ENCODE measurements at regions not wholly inside any gene's neighbourhood (a gene's known extent, or its start where the extent isn't known, plus 50 kb on each side); places are given as distances from the start of the nearest gene placed in this dataset.

- Histone ChIP-seq H3K27me3 (ENCODE audit: control insufficient read depth, insufficient read depth, low read length) (no peaks in the 10 kb centered on the region), H3K9ac (ENCODE audit: low read length) (no peak overlapping the region)
Measured at GRCh38 chr3:174524203-174524602, 334.9 kb upstream of the NAALADL2 start.

GRCh38 chr3:174529298-174529697, 329.8 kb upstream of the NAALADL2 start:
- H3K4me1 ChIP-seq (ENCODE audit: control insufficient read depth, low read depth, low read length), result peaks cover 13% of the 10 kb centered on the region

More at GRCh38 chr3:174524203-174524602, 334.9 kb upstream of the NAALADL2 start:
- H3K27ac ChIP-seq (ENCODE audit: low read length), result no peak overlapping the region
- no peaks in the 10 kb centered on the region for H3K4me1 ChIP-seq (ENCODE audit: control insufficient read depth, low read depth, low read length)
- H3K9me3 ChIP-seq (ENCODE audit: control insufficient read depth, low read depth, low read length), result no peaks in the 10 kb centered on the region
- no peak overlapping the region for H3K4me3 ChIP-seq (ENCODE audit: low read length)
- no peaks in the 10 kb centered on the region for H3K36me3 ChIP-seq (ENCODE audit: control insufficient read depth, low read depth, low read length)

GRCh38 chr3:174531262-174531982, 327.7 kb upstream of the NAALADL2 start:
- H3K36me3 ChIP-seq (ENCODE audit: control insufficient read depth, low read depth, low read length), result no peaks in the 10 kb centered on the region
- no peak overlapping the region for H3K27ac ChIP-seq (ENCODE audit: low read length)
- H3K4me1 ChIP-seq (ENCODE audit: control insufficient read depth, low read depth, low read length), result peaks cover 22% of the 10 kb centered on the region
- no peak overlapping the region for H3K4me3 ChIP-seq (ENCODE audit: low read length)
- H3K9ac ChIP-seq (ENCODE audit: low read length), result no peak overlapping the region
- no peaks in the 10 kb centered on the region for H3K9me3 ChIP-seq (ENCODE audit: control insufficient read depth, low read depth, low read length)
- no peaks in the 10 kb centered on the region for H3K27me3 ChIP-seq (ENCODE audit: control insufficient read depth, insufficient read depth, low read length)

More at GRCh38 chr3:174529298-174529697, 329.8 kb upstream of the NAALADL2 start:
- no peak overlapping the region for H3K4me3 ChIP-seq (ENCODE audit: low read length)
- H3K27ac ChIP-seq (ENCODE audit: low read length), result no peak overlapping the region
- H3K27me3 ChIP-seq (ENCODE audit: control insufficient read depth, insufficient read depth, low read length), result no peaks in the 10 kb centered on the region
- H3K9me3 ChIP-seq (ENCODE audit: control insufficient read depth, low read depth, low read length), result no peaks in the 10 kb centered on the region
- H3K36me3 ChIP-seq (ENCODE audit: control insufficient read depth, low read depth, low read length), result no peaks in the 10 kb centered on the region
- no peak overlapping the region for H3K9ac ChIP-seq (ENCODE audit: low read length)

- Histone ChIP-seq H3K27me3 (ENCODE audit: control insufficient read depth, insufficient read depth, low read length) (no peaks in the 10 kb centered on the region), H3K4me3 (ENCODE audit: low read length) (no peak overlapping the region), H3K9me3 (ENCODE audit: control insufficient read depth, low read depth, low read length) (no peaks in the 10 kb centered on the region), H3K27ac (ENCODE audit: low read length) (no peak overlapping the region), H3K4me1 (ENCODE audit: control insufficient read depth, low read depth, low read length) (peaks cover 30% of the 10 kb centered on the region), H3K36me3 (ENCODE audit: control insufficient read depth, low read depth, low read length) (no peaks in the 10 kb centered on the region), H3K9ac (ENCODE audit: low read length) (no peak overlapping the region)
Measured at GRCh38 chr3:174532216-174532615, 326.9 kb upstream of the NAALADL2 start.

GRCh38 chr3:174532776-174533175, 326.4 kb upstream of the NAALADL2 start:
- Histone ChIP-seq H3K4me3 (ENCODE audit: low read length) (no peak overlapping the region), H3K9ac (ENCODE audit: low read length) (no peak overlapping the region), H3K27me3 (ENCODE audit: control insufficient read depth, insufficient read depth, low read length) (no peaks in the 10 kb centered on the region), H3K36me3 (ENCODE audit: control insufficient read depth, low read depth, low read length) (no peaks in the 10 kb centered on the region), H3K27ac (ENCODE audit: low read length) (no peak overlapping the region), H3K9me3 (ENCODE audit: control insufficient read depth, low read depth, low read length) (no peaks in the 10 kb centered on the region), H3K4me1 (ENCODE audit: control insufficient read depth, low read depth, low read length) (peaks cover 35% of the 10 kb centered on the region)

- H3K27me3 ChIP-seq (ENCODE audit: control insufficient read depth, insufficient read depth, low read length), result no peaks in the 10 kb centered on the region
- no peaks in the 10 kb centered on the region for H3K9me3 ChIP-seq (ENCODE audit: control insufficient read depth, low read depth, low read length)
- peaks cover 40% of the 10 kb centered on the region for H3K4me1 ChIP-seq (ENCODE audit: control insufficient read depth, low read depth, low read length)
- no peak overlapping the region for H3K9ac ChIP-seq (ENCODE audit: low read length)
- H3K36me3 ChIP-seq (ENCODE audit: control insufficient read depth, low read depth, low read length), result no peaks in the 10 kb centered on the region
- no peak overlapping the region for H3K27ac ChIP-seq (ENCODE audit: low read length)
- no peak overlapping the region for H3K4me3 ChIP-seq (ENCODE audit: low read length)
Measured at GRCh38 chr3:174533286-174533685, 325.8 kb upstream of the NAALADL2 start.

- no peaks in the 10 kb centered on the region for H3K9me3 ChIP-seq (ENCODE audit: control insufficient read depth, low read depth, low read length)
- H3K27ac ChIP-seq (ENCODE audit: low read length), result no peak overlapping the region
- no peaks in the 10 kb centered on the region for H3K27me3 ChIP-seq (ENCODE audit: control insufficient read depth, insufficient read depth, low read length)
- no peak overlapping the region for H3K4me3 ChIP-seq (ENCODE audit: low read length)
- peaks cover 69% of the 10 kb centered on the region for H3K4me1 ChIP-seq (ENCODE audit: control insufficient read depth, low read depth, low read length)
- no peaks in the 10 kb centered on the region for H3K36me3 ChIP-seq (ENCODE audit: control insufficient read depth, low read depth, low read length)
- no peak overlapping the region for H3K9ac ChIP-seq (ENCODE audit: low read length)
Measured at GRCh38 chr3:174536319-174536718, 322.8 kb upstream of the NAALADL2 start.

GRCh38 chr3:174538151-174538550, 321.0 kb upstream of the NAALADL2 start:
- H3K9me3 ChIP-seq (ENCODE audit: control insufficient read depth, low read depth, low read length), result no peaks in the 10 kb centered on the region
- H3K27ac ChIP-seq (ENCODE audit: low read length), result peak overlapping the region; percentile 64
- H3K36me3 ChIP-seq (ENCODE audit: control insufficient read depth, low read depth, low read length), result no peaks in the 10 kb centered on the region
- peaks cover 69% of the 10 kb centered on the region for H3K4me1 ChIP-seq (ENCODE audit: control insufficient read depth, low read depth, low read length)
- H3K4me3 ChIP-seq (ENCODE audit: low read length), result peak overlapping the region; percentile 9
- H3K9ac ChIP-seq (ENCODE audit: low read length), result no peak overlapping the region
- H3K27me3 ChIP-seq (ENCODE audit: control insufficient read depth, insufficient read depth, low read length), result no peaks in the 10 kb centered on the region

GRCh38 chr3:174540116-174540908, 318.8 kb upstream of the NAALADL2 start:
- no peaks in the 10 kb centered on the region for H3K36me3 ChIP-seq (ENCODE audit: control insufficient read depth, low read depth, low read length)
- H3K4me3 ChIP-seq (ENCODE audit: low read length), result peak overlapping the region; percentile 17
- no peaks in the 10 kb centered on the region for H3K27me3 ChIP-seq (ENCODE audit: control insufficient read depth, insufficient read depth, low read length)
- peaks cover 66% of the 10 kb centered on the region for H3K4me1 ChIP-seq (ENCODE audit: control insufficient read depth, low read depth, low read length)
- H3K9me3 ChIP-seq (ENCODE audit: control insufficient read depth, low read depth, low read length), result no peaks in the 10 kb centered on the region
- peak overlapping the region; percentile 81 for H3K27ac ChIP-seq (ENCODE audit: low read length)
- peak overlapping the region; percentile 63 for H3K9ac ChIP-seq (ENCODE audit: low read length)

- H3K9me3 ChIP-seq (ENCODE audit: control insufficient read depth, low read depth, low read length), result no peaks in the 10 kb centered on the region
- peaks cover 54% of the 10 kb centered on the region for H3K4me1 ChIP-seq (ENCODE audit: control insufficient read depth, low read depth, low read length)
- H3K27me3 ChIP-seq (ENCODE audit: control insufficient read depth, insufficient read depth, low read length), result no peaks in the 10 kb centered on the region
Measured at GRCh38 chr3:174541708-174542315, 317.3 kb upstream of the NAALADL2 start.

GRCh38 chr3:174547801-174548435, 311.2 kb upstream of the NAALADL2 start:
- no peak overlapping the region for H3K4me3 ChIP-seq (ENCODE audit: low read length)
- no peak overlapping the region for H3K27ac ChIP-seq (ENCODE audit: low read length)
- H3K36me3 ChIP-seq (ENCODE audit: control insufficient read depth, low read depth, low read length), result no peaks in the 10 kb centered on the region
- H3K9ac ChIP-seq (ENCODE audit: low read length), result no peak overlapping the region
- no peaks in the 10 kb centered on the region for H3K4me1 ChIP-seq (ENCODE audit: control insufficient read depth, low read depth, low read length)
- no peaks in the 10 kb centered on the region for H3K27me3 ChIP-seq (ENCODE audit: control insufficient read depth, insufficient read depth, low read length)
- H3K9me3 ChIP-seq (ENCODE audit: control insufficient read depth, low read depth, low read length), result no peaks in the 10 kb centered on the region

More at GRCh38 chr3:174541708-174542315, 317.3 kb upstream of the NAALADL2 start:
- Histone ChIP-seq H3K9ac (ENCODE audit: low read length) (peak overlapping the region; percentile 63), H3K27ac (ENCODE audit: low read length) (peak overlapping the region; percentile 81), H3K4me3 (ENCODE audit: low read length) (no peak overlapping the region), H3K36me3 (ENCODE audit: control insufficient read depth, low read depth, low read length) (no peaks in the 10 kb centered on the region)
